ENCODE measurements at regions not wholly inside any gene's neighbourhood (a gene's known extent, or its start where the extent isn't known, plus 50 kb on each side); places are given as distances from the start of the nearest gene placed in this dataset.

GRCh38 chr9:16112116-16112515 lies 559.3 kb downstream of the CCDC171 start:
- Histone ChIP-seq H3K4me3 (ENCODE audit: low read depth in 1 of 5, low read length in 5 of 5) (no peak overlapping the region), H3K4me1 (ENCODE audit: control insufficient read depth in 5 of 5, insufficient read depth in 5 of 5, low read length in 5 of 5) (no peaks in the 10 kb centered on the region), H3K9ac (ENCODE audit: low read length in 5 of 5) (no peak overlapping the region), H3K27ac (ENCODE audit: low read depth, low read length) (no peak overlapping the region), H3K27me3 (ENCODE audit: control insufficient read depth in 5 of 5, insufficient read depth in 4 of 5, low read length in 5 of 5) (no peaks in the 10 kb centered on the region), H3K9me3 (ENCODE audit: control insufficient read depth in 5 of 5, low read length in 5 of 5) (no peaks in the 10 kb centered on the region), H3K36me3 (ENCODE audit: control insufficient read depth in 5 of 5, insufficient read depth in 5 of 5, low read length in 5 of 5) (no peaks in the 10 kb centered on the region)

GRCh38 chr9:16115994-16116393 lies 563.2 kb downstream of the CCDC171 start:
- Histone ChIP-seq H3K27me3 (ENCODE audit: control insufficient read depth in 5 of 5, insufficient read depth in 4 of 5, low read length in 5 of 5) (no peaks in the 10 kb centered on the region), H3K36me3 (ENCODE audit: control insufficient read depth in 5 of 5, insufficient read depth in 5 of 5, low read length in 5 of 5) (no peaks in the 10 kb centered on the region), H3K4me1 (ENCODE audit: control insufficient read depth in 5 of 5, insufficient read depth in 5 of 5, low read length in 5 of 5) (no peaks in the 10 kb centered on the region), H3K27ac (ENCODE audit: low read depth, low read length) (no peak overlapping the region), H3K9me3 (ENCODE audit: control insufficient read depth in 5 of 5, low read length in 5 of 5) (no peaks in the 10 kb centered on the region), H3K9ac (ENCODE audit: low read length in 5 of 5) (no peak overlapping the region), H3K4me3 (ENCODE audit: low read depth in 1 of 5, low read length in 5 of 5) (no peak overlapping the region)

GRCh38 chr9:16118043-16118442 lies 565.2 kb downstream of the CCDC171 start:
- H3K4me3 ChIP-seq (ENCODE audit: low read depth in 1 of 5, low read length in 5 of 5): no peak overlapping the region
- no peak overlapping the region for H3K27ac ChIP-seq (ENCODE audit: low read depth, low read length)
- no peak overlapping the region for H3K9ac ChIP-seq (ENCODE audit: low read length in 5 of 5)
- H3K9me3 ChIP-seq (ENCODE audit: control insufficient read depth in 5 of 5, low read length in 5 of 5): no peaks in the 10 kb centered on the region
- no peaks in the 10 kb centered on the region for H3K4me1 ChIP-seq (ENCODE audit: control insufficient read depth in 5 of 5, insufficient read depth in 5 of 5, low read length in 5 of 5)
- H3K36me3 ChIP-seq (ENCODE audit: control insufficient read depth in 5 of 5, insufficient read depth in 5 of 5, low read length in 5 of 5): no peaks in the 10 kb centered on the region
- no peaks in the 10 kb centered on the region for H3K27me3 ChIP-seq (ENCODE audit: control insufficient read depth in 5 of 5, insufficient read depth in 4 of 5, low read length in 5 of 5)

- Histone ChIP-seq H3K36me3 (ENCODE audit: control insufficient read depth in 5 of 5, insufficient read depth in 5 of 5, low read length in 5 of 5) (no peaks in the 10 kb centered on the region), H3K27ac (ENCODE audit: low read depth, low read length) (no peak overlapping the region), H3K4me1 (ENCODE audit: control insufficient read depth in 5 of 5, insufficient read depth in 5 of 5, low read length in 5 of 5) (no peaks in the 10 kb centered on the region), H3K9me3 (ENCODE audit: control insufficient read depth in 5 of 5, low read length in 5 of 5) (no peaks in the 10 kb centered on the region), H3K9ac (ENCODE audit: low read length in 5 of 5) (no peak overlapping the region), H3K27me3 (ENCODE audit: control insufficient read depth in 5 of 5, insufficient read depth in 4 of 5, low read length in 5 of 5) (no peaks in the 10 kb centered on the region), H3K4me3 (ENCODE audit: low read depth in 1 of 5, low read length in 5 of 5) (no peak overlapping the region)
Measured at GRCh38 chr9:16119261-16120230, 566.7 kb downstream of the CCDC171 start.

- no peak overlapping the region for H3K4me3 ChIP-seq (ENCODE audit: low read depth in 1 of 5, low read length in 5 of 5)
- no peaks in the 10 kb centered on the region for H3K4me1 ChIP-seq (ENCODE audit: control insufficient read depth in 5 of 5, insufficient read depth in 5 of 5, low read length in 5 of 5)
- no peak overlapping the region for H3K9ac ChIP-seq (ENCODE audit: low read length in 5 of 5)
- no peak overlapping the region for H3K27ac ChIP-seq (ENCODE audit: low read depth, low read length)
- no peaks in the 10 kb centered on the region for H3K9me3 ChIP-seq (ENCODE audit: control insufficient read depth in 5 of 5, low read length in 5 of 5)
- no peaks in the 10 kb centered on the region for H3K36me3 ChIP-seq (ENCODE audit: control insufficient read depth in 5 of 5, insufficient read depth in 5 of 5, low read length in 5 of 5)
- H3K27me3 ChIP-seq (ENCODE audit: control insufficient read depth in 5 of 5, insufficient read depth in 4 of 5, low read length in 5 of 5): no peaks in the 10 kb centered on the region
Measured at GRCh38 chr9:16120231-16120641, 567.4 kb downstream of the CCDC171 start.

GRCh38 chr9:16120727-16121126 lies 567.9 kb downstream of the CCDC171 start:
- H3K4me3 ChIP-seq (ENCODE audit: low read depth in 1 of 5, low read length in 5 of 5): no peak overlapping the region
- no peak overlapping the region for H3K9ac ChIP-seq (ENCODE audit: low read length in 5 of 5)
- no peaks in the 10 kb centered on the region for H3K4me1 ChIP-seq (ENCODE audit: control insufficient read depth in 5 of 5, insufficient read depth in 5 of 5, low read length in 5 of 5)
- no peak overlapping the region for H3K27ac ChIP-seq (ENCODE audit: low read depth, low read length)
- H3K9me3 ChIP-seq (ENCODE audit: control insufficient read depth in 5 of 5, low read length in 5 of 5): no peaks in the 10 kb centered on the region
- H3K27me3 ChIP-seq (ENCODE audit: control insufficient read depth in 5 of 5, insufficient read depth in 4 of 5, low read length in 5 of 5): no peaks in the 10 kb centered on the region
- H3K36me3 ChIP-seq (ENCODE audit: control insufficient read depth in 5 of 5, insufficient read depth in 5 of 5, low read length in 5 of 5): no peaks in the 10 kb centered on the region

- H3K27me3 ChIP-seq (ENCODE audit: control insufficient read depth in 5 of 5, insufficient read depth in 4 of 5, low read length in 5 of 5): no peaks in the 10 kb centered on the region
- no peak overlapping the region for H3K4me3 ChIP-seq (ENCODE audit: low read depth in 1 of 5, low read length in 5 of 5)
- no peaks in the 10 kb centered on the region for H3K4me1 ChIP-seq (ENCODE audit: control insufficient read depth in 5 of 5, insufficient read depth in 5 of 5, low read length in 5 of 5)
- H3K27ac ChIP-seq (ENCODE audit: low read depth, low read length): no peak overlapping the region
- no peak overlapping the region for H3K9ac ChIP-seq (ENCODE audit: low read length in 5 of 5)
- no peaks in the 10 kb centered on the region for H3K9me3 ChIP-seq (ENCODE audit: control insufficient read depth in 5 of 5, low read length in 5 of 5)
- H3K36me3 ChIP-seq (ENCODE audit: control insufficient read depth in 5 of 5, insufficient read depth in 5 of 5, low read length in 5 of 5): no peaks in the 10 kb centered on the region
Measured at GRCh38 chr9:16121168-16121567, 568.3 kb downstream of the CCDC171 start.

- H3K27ac ChIP-seq (ENCODE audit: low read depth, low read length): no peak overlapping the region
Measured at GRCh38 chr9:16121601-16122286, 568.9 kb downstream of the CCDC171 start.

GRCh38 chr9:16125629-16126028 lies 572.8 kb downstream of the CCDC171 start:
- no peaks in the 10 kb centered on the region for H3K4me1 ChIP-seq (ENCODE audit: control insufficient read depth in 5 of 5, insufficient read depth in 5 of 5, low read length in 5 of 5)
- H3K4me3 ChIP-seq (ENCODE audit: low read depth in 1 of 5, low read length in 5 of 5): no peak overlapping the region
- no peaks in the 10 kb centered on the region for H3K36me3 ChIP-seq (ENCODE audit: control insufficient read depth in 5 of 5, insufficient read depth in 5 of 5, low read length in 5 of 5)
- H3K9me3 ChIP-seq (ENCODE audit: control insufficient read depth in 5 of 5, low read length in 5 of 5): no peaks in the 10 kb centered on the region
- no peaks in the 10 kb centered on the region for H3K27me3 ChIP-seq (ENCODE audit: control insufficient read depth in 5 of 5, insufficient read depth in 4 of 5, low read length in 5 of 5)
- no peak overlapping the region for H3K27ac ChIP-seq (ENCODE audit: low read depth, low read length)
- no peak overlapping the region for H3K9ac ChIP-seq (ENCODE audit: low read length in 5 of 5)

More at GRCh38 chr9:16121601-16122286, 568.9 kb downstream of the CCDC171 start:
- Histone ChIP-seq H3K4me1 (ENCODE audit: control insufficient read depth in 5 of 5, insufficient read depth in 5 of 5, low read length in 5 of 5) (no peaks in the 10 kb centered on the region), H3K4me3 (ENCODE audit: low read depth in 1 of 5, low read length in 5 of 5) (no peak overlapping the region), H3K9ac (ENCODE audit: low read length in 5 of 5) (no peak overlapping the region), H3K9me3 (ENCODE audit: control insufficient read depth in 5 of 5, low read length in 5 of 5) (no peaks in the 10 kb centered on the region), H3K27me3 (ENCODE audit: control insufficient read depth in 5 of 5, insufficient read depth in 4 of 5, low read length in 5 of 5) (no peaks in the 10 kb centered on the region), H3K36me3 (ENCODE audit: control insufficient read depth in 5 of 5, insufficient read depth in 5 of 5, low read length in 5 of 5) (no peaks in the 10 kb centered on the region)

GRCh38 chr9:16126042-16126441 lies 573.2 kb downstream of the CCDC171 start:
- H3K36me3 ChIP-seq (ENCODE audit: control insufficient read depth in 5 of 5, insufficient read depth in 5 of 5, low read length in 5 of 5): no peaks in the 10 kb centered on the region
- H3K27ac ChIP-seq (ENCODE audit: low read depth, low read length): no peak overlapping the region
- no peaks in the 10 kb centered on the region for H3K9me3 ChIP-seq (ENCODE audit: control insufficient read depth in 5 of 5, low read length in 5 of 5)
- no peak overlapping the region for H3K4me3 ChIP-seq (ENCODE audit: low read depth in 1 of 5, low read length in 5 of 5)
- no peaks in the 10 kb centered on the region for H3K4me1 ChIP-seq (ENCODE audit: control insufficient read depth in 5 of 5, insufficient read depth in 5 of 5, low read length in 5 of 5)
- no peak overlapping the region for H3K9ac ChIP-seq (ENCODE audit: low read length in 5 of 5)
- H3K27me3 ChIP-seq (ENCODE audit: control insufficient read depth in 5 of 5, insufficient read depth in 4 of 5, low read length in 5 of 5): no peaks in the 10 kb centered on the region
